Neural progenitor cell (in vitro differentiated cells): ENCODE measurements at regions not wholly inside any gene's neighbourhood (a gene's known extent, or its start where the extent isn't known, plus 50 kb on each side); places are given as distances from the start of the nearest gene placed in this dataset.

Experiments
- EZH2 ChIP-seq: fragments of 200-600 bp; sonication (generic); IDR thresholded peaks from 2 replicates; pipeline ENCODE4 v1.6.1; 2017; ENCODE audit warnings: antibody characterized with exemption, mild to moderate bottlenecking, moderate library complexity
- EZH2phosphoT487 ChIP-seq: fragments of 200-600 bp; sonication (generic); IDR thresholded peaks from 2 replicates; pipeline ENCODE4 v1.6.1; 2017; ENCODE audit warnings: antibody characterized with exemption
- TF ChIP-seq, protein P1 (sequence below): fragments of 200-600 bp; sonication (generic); IDR thresholded peaks from 2 replicates; pipeline ENCODE4 v1.5.1; 2017; ENCODE audit warnings: antibody characterized with exemption, mild to moderate bottlenecking

DNA sequence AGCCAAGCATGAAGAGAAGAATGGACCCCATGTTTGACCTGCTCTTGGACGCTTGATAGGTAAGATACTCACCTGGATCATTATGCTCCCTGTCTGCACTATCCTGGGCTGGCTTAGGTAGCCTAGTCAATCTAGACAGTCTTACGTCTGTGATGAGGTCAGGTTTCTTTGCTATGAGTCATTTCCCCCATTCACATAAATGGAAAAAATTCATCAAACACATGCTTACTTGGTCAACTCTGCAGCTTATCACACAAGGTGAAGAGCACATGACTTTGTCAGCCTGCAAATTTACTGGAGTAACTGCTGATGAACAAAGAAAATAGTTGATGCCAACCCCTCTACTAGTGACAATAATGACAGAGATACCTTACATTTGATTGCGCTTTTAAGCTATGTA is 170.0 kb downstream of the NUFIP1 start:
- TF ChIP-seq, protein P1, sequence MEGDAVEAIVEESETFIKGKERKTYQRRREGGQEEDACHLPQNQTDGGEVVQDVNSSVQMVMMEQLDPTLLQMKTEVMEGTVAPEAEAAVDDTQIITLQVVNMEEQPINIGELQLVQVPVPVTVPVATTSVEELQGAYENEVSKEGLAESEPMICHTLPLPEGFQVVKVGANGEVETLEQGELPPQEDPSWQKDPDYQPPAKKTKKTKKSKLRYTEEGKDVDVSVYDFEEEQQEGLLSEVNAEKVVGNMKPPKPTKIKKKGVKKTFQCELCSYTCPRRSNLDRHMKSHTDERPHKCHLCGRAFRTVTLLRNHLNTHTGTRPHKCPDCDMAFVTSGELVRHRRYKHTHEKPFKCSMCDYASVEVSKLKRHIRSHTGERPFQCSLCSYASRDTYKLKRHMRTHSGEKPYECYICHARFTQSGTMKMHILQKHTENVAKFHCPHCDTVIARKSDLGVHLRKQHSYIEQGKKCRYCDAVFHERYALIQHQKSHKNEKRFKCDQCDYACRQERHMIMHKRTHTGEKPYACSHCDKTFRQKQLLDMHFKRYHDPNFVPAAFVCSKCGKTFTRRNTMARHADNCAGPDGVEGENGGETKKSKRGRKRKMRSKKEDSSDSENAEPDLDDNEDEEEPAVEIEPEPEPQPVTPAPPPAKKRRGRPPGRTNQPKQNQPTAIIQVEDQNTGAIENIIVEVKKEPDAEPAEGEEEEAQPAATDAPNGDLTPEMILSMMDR, result no peak
- TF ChIP-seq EZH2 (no peak), EZH2phosphoT487 (no peak)
